IMR-90 (cell line): ENCODE measurements at regions not wholly inside any gene's neighbourhood (a gene's known extent, or its start where the extent isn't known, plus 50 kb on each side); places are given as distances from the start of the nearest gene placed in this dataset.

ENCODE experiments used
- ATAC-seq: fragments of 200-7000 bp; cut with Tn5 transposase; 2 replicates; pipeline ENCODE4 v1.9.1; 2020; ENCODE audit warnings: low read depth, mild to moderate bottlenecking, moderate library complexity
- BruUV-seq: library from RNA; stranded (reverse); fragments of 400-500 nt; replicated peaks from 2 replicates; lab custom pipeline; 2021; lab: Mats Ljungman, UMichigan
- CTCF ChIA-PET: fragments of 300-600 bp; formaldehyde crosslinking; extraction: SDS; loops from one replicate; lab custom pipeline; 2021; ENCODE audit warnings: antibody characterized with exemption; lab: Yijun Ruan, JAX
- POLR2A ChIA-PET: fragments of 300-600 bp; sonication (Branson Sonifier 250); formaldehyde crosslinking; loops from one replicate; lab custom pipeline; 2022; ENCODE audit warnings: antibody characterized with exemption; ENCODE audit not compliant: unreplicated experiment; lab: Charles Lee
- DNase-seq: peaks from one replicate; pipeline ENCODE4 v3.0.0; 2013
- H2AFZ ChIP-seq: replicated peaks from 2 replicates; pipeline ENCODE3; 2013; ENCODE audit warnings: low read length, mild to moderate bottlenecking; ENCODE audit not compliant: poor library complexity
- H2AK5ac ChIP-seq: 2 replicates; pipeline ENCODE4 v1.6.1; 2013; ENCODE audit warnings: low read depth, low read length, inconsistent platforms
- H2AK9ac ChIP-seq: replicated peaks from 2 replicates; pipeline ENCODE3; 2013; ENCODE audit warnings: mild to moderate bottlenecking, low read depth, low read length, moderate library complexity; ENCODE audit not compliant: poor library complexity
- H2BK120ac ChIP-seq: 2 replicates; pipeline ENCODE4 v1.6.1; 2013; ENCODE audit warnings: low read depth, low read length, inconsistent platforms
- H2BK15ac ChIP-seq: 3 replicates; pipeline ENCODE4 v1.6.1; 2013; ENCODE audit warnings: low read depth, low read length, inconsistent platforms
- H2BK20ac ChIP-seq: 2 replicates; pipeline ENCODE4 v1.6.1; 2013; ENCODE audit warnings: low read depth, mild to moderate bottlenecking, inconsistent platforms, low read length, moderate library complexity
- H2BK5ac ChIP-seq: 2 replicates; pipeline ENCODE4 v1.6.1; 2013; ENCODE audit warnings: mild to moderate bottlenecking, low read depth, low read length, inconsistent platforms; ENCODE audit not compliant: poor library complexity, severe bottlenecking
- H3K14ac ChIP-seq: replicated peaks from 2 replicates; pipeline ENCODE4 v1.6.1; 2013; ENCODE audit warnings: low read depth, low read length, inconsistent platforms
- H3K18ac ChIP-seq: 2 replicates; pipeline ENCODE4 v1.6.1; 2013; ENCODE audit warnings: low read depth, low read length, control low read depth
- H3K23ac ChIP-seq: 2 replicates; pipeline ENCODE4 v1.6.1; 2013; ENCODE audit warnings: low read depth, low read length, inconsistent platforms
- H3K27ac ChIP-seq: 2 replicates; pipeline ENCODE4 v1.5.1; 2013; ENCODE audit warnings: mild to moderate bottlenecking, control low read depth, low read length; ENCODE audit not compliant: insufficient read depth
- H3K27me3 ChIP-seq: 2 replicates; pipeline ENCODE4 v1.6.1; 2013; ENCODE audit warnings: low read length; ENCODE audit not compliant: control insufficient read depth, insufficient read depth
- H3K36me3 ChIP-seq: 2 replicates; pipeline ENCODE4 v1.6.1; 2013; ENCODE audit warnings: low read length, mixed read lengths; ENCODE audit not compliant: control insufficient read depth, insufficient read depth
- H3K4ac ChIP-seq: 2 replicates; pipeline ENCODE4 v1.6.1; 2013; ENCODE audit warnings: low read depth, low read length, inconsistent platforms
- H3K4me1 ChIP-seq: 2 replicates; pipeline ENCODE4 v1.6.1; 2013; ENCODE audit warnings: low read length, mixed read lengths; ENCODE audit not compliant: control insufficient read depth, insufficient read depth
- H3K4me2 ChIP-seq: 2 replicates; pipeline ENCODE4 v1.6.1; 2013; ENCODE audit warnings: low read depth, mild to moderate bottlenecking, control low read depth, low read length, moderate library complexity
- H3K4me3 ChIP-seq: 2 replicates; pipeline ENCODE4 v1.5.1; 2013; ENCODE audit warnings: low read depth, mild to moderate bottlenecking, control low read depth, low read length, moderate library complexity; ENCODE audit not compliant: insufficient read depth
- H3K56ac ChIP-seq: 2 replicates; pipeline ENCODE4 v1.6.1; 2013; ENCODE audit warnings: low read length, inconsistent platforms; ENCODE audit not compliant: insufficient read depth; ENCODE audit errors: extremely low read depth
- H3K79me1 ChIP-seq, 2 experiments: 2 replicates each; pipeline ENCODE4 v1.6.1; 2013; ENCODE audit warnings: low read length in 2 of 2, inconsistent platforms in 1 of 2, low read depth in 1 of 2
- H3K9ac ChIP-seq: 2 replicates; pipeline ENCODE4 v1.6.1; 2013; ENCODE audit warnings: low read depth, low read length, control low read depth
- H3K9me1 ChIP-seq: 2 replicates; pipeline ENCODE4 v1.6.1; 2013; ENCODE audit warnings: low read length, inconsistent platforms; ENCODE audit not compliant: insufficient read depth
- H3K9me3 ChIP-seq: 2 replicates; pipeline ENCODE4 v1.6.1; 2013; ENCODE audit warnings: low read length; ENCODE audit not compliant: control insufficient read depth, insufficient read depth
- H4K20me1 ChIP-seq: 2 replicates; pipeline ENCODE4 v1.6.1; 2013; ENCODE audit warnings: low read length, inconsistent platforms; ENCODE audit not compliant: insufficient read depth
- H4K5ac ChIP-seq: 2 replicates; pipeline ENCODE4 v1.6.1; 2013; ENCODE audit warnings: mild to moderate bottlenecking, low read depth, low read length, control low read depth
- H4K8ac ChIP-seq, 2 experiments: 2 replicates each; pipeline ENCODE4 v1.6.1; 2013; ENCODE audit warnings: low read depth in 2 of 2, low read length in 2 of 2, control low read depth in 1 of 2, inconsistent platforms in 1 of 2
- H4K91ac ChIP-seq: 2 replicates; pipeline ENCODE4 v1.6.1; 2013; ENCODE audit warnings: low read depth, low read length, inconsistent platforms; ENCODE audit not compliant: insufficient read depth
- CHD1 ChIP-seq: IDR thresholded peaks from 2 replicates; pipeline ENCODE4 v1.6.1; 2012; ENCODE audit warnings: low read depth, low read length, improper control_type of control experiment
- CTCF ChIP-seq: conservative IDR thresholded peaks from 2 replicates; pipeline ENCODE4 v1.5.1; 2012; ENCODE audit warnings: mild to moderate bottlenecking, low read depth, low read length, improper control_type of control experiment
- ELK1 ChIP-seq: fragments of 150-350 bp; IDR thresholded peaks from 2 replicates; pipeline ENCODE4 v1.6.1; 2016; ENCODE audit warnings: low read depth, mild to moderate bottlenecking, low read length, moderate library complexity, borderline replicate concordance
- MAFK ChIP-seq: IDR thresholded peaks from 2 replicates; pipeline ENCODE4 v1.6.1; 2012; ENCODE audit warnings: low read depth, low read length, improper control_type of control experiment
- MAZ ChIP-seq: IDR thresholded peaks from 2 replicates; pipeline ENCODE4 v1.6.1; 2012; ENCODE audit warnings: low read depth, mild to moderate bottlenecking, low read length, improper control_type of control experiment, moderate library complexity, borderline replicate concordance
- NFE2L2 ChIP-seq: fragments of 150-350 bp; IDR thresholded peaks from 2 replicates; pipeline ENCODE4 v1.6.1; 2016; ENCODE audit warnings: low read depth, mild to moderate bottlenecking, low read length
- POLR2A ChIP-seq: IDR thresholded peaks from 2 replicates; pipeline ENCODE4 v1.6.1; 2012; ENCODE audit warnings: mild to moderate bottlenecking, low read depth, low read length
- USF2 ChIP-seq: fragments of 150-350 bp; IDR thresholded peaks from 2 replicates; pipeline ENCODE4 v1.6.1; 2017; ENCODE audit warnings: mild to moderate bottlenecking, antibody characterized with exemption, low read length, low read depth
- WGBS, 2 experiments: methylation state at CpG; one replicate each; pipeline versions ENCODE4 v1.1.5 to v1.1.7; 2013; ENCODE audit warnings: missing lambda C conversion rate in 2 of 2; ENCODE audit not compliant: insufficient read length in 1 of 2; ENCODE audit errors: extremely low coverage in 2 of 2; 5-methylcytosine and 5-hydroxymethylcytosine counted together
- dilution Hi-C: fragments of 300-500 bp; cut with HindIII; formaldehyde crosslinking; loops from one replicate; pipeline ENCODE4 v1.14.3; 2018; ENCODE audit warnings: low sequenced_read_pairs; ENCODE audit not compliant: unreplicated experiment
- in situ Hi-C: fragments of 300-500 bp; cut with MboI; formaldehyde crosslinking; loops from 3 replicates; pipeline ENCODE4 v1.14.3; 2019; ENCODE audit warnings: low sequenced_read_pairs, inconsistent platforms, mixed read lengths
- intact Hi-C: fragments of 100-400 bp; cut with micrococcal nuclease; formaldehyde crosslinking; loops from 2 replicates; pipeline ENCODE4 v1.10.0; 2022

- POLR2A ChIA-PET, result no interaction called here
- H2BK120ac ChIP-seq, result no peak overlapping the region
- H3K4me2 ChIP-seq, result no peak overlapping the region
- no peak overlapping the region for H2AFZ ChIP-seq
- ATAC-seq, result no peak
- TF ChIP-seq ELK1, result no peak
- no peak for TF ChIP-seq MAZ
- no peak for TF ChIP-seq USF2
- no peak for TF ChIP-seq NFE2L2
- TF ChIP-seq POLR2A, result no peak
- no peak for TF ChIP-seq CHD1
- TF ChIP-seq CTCF, result no peak
- TF ChIP-seq MAFK, result no peak
- no peak overlapping the region for H4K8ac ChIP-seq
- no TSS peak for BruUV-seq
- H3K23ac ChIP-seq, result no peak overlapping the region
- CTCF ChIA-PET, result no interaction called here
- no peaks in the 10 kb centered on the region for H3K79me1 ChIP-seq
- no peak overlapping the region for H2BK15ac ChIP-seq
- H3K9me1 ChIP-seq, result no peaks in the 10 kb centered on the region
- no peak overlapping the region for H3K56ac ChIP-seq
- no peak overlapping the region for H3K9ac ChIP-seq
- no peak overlapping the region for H4K5ac ChIP-seq
- no peak overlapping the region for H2BK20ac ChIP-seq
- no peak overlapping the region for H2AK5ac ChIP-seq
- intact Hi-C loops (no loop called here), dilution Hi-C loops (no loop called here), in situ Hi-C loops (no loop called here)
- no peak overlapping the region for H3K27ac ChIP-seq
- no peaks in the 10 kb centered on the region for H3K4me1 ChIP-seq
- H2AK9ac ChIP-seq, result no peak overlapping the region
- H3K14ac ChIP-seq, result no peak overlapping the region
- H3K18ac ChIP-seq, result no peak overlapping the region
- no peaks in the 10 kb centered on the region for H4K20me1 ChIP-seq
- H3K27me3 ChIP-seq, result no peaks in the 10 kb centered on the region
- no CpG with 5 or more reads among the region's 1 CpG for WGBS, 2 experiments
- no peak overlapping the region for H2BK5ac ChIP-seq
- DNase-seq, result no peak
- no peak overlapping the region for H3K4ac ChIP-seq
- H3K36me3 ChIP-seq, result no peaks in the 10 kb centered on the region
- no peak overlapping the region for H4K91ac ChIP-seq
- H3K9me3 ChIP-seq, result no peaks in the 10 kb centered on the region
- H3K4me3 ChIP-seq, result no peak overlapping the region
Observed at GRCh38 chr2:136308611-136309010, 190.7 kb upstream of the CXCR4 start.
